ENCODE measurements at regions not wholly inside any gene's neighbourhood (a gene's known extent, or its start where the extent isn't known, plus 50 kb on each side); places are given as distances from the start of the nearest gene placed in this dataset.

- H3K36me3 ChIP-seq (replicated peaks in 1 of 2; ENCODE audit: control insufficient read depth in 1 of 2, insufficient read depth in 2 of 2, low read length in 1 of 2), result no peaks in the 10 kb centered on the region
- CTCF ChIA-PET, result no interaction called here
- WGBS (ENCODE audit: low lambda C conversion rate), result 96% methylated on average over 3 of the region's 3 CpGs
- H3K9ac ChIP-seq, result no peak overlapping the region
- no peaks in the 10 kb centered on the region for H3K27me3 ChIP-seq (ENCODE audit: insufficient read depth)
- H3K4me1 ChIP-seq (ENCODE audit: control insufficient read depth in 1 of 2, insufficient read depth in 2 of 2, low read depth in 1 of 2, low read length in 1 of 2), result peaks cover 13 to 19% of the 10 kb centered on the region in 2 experiments
- no peak overlapping the region for H2AFZ ChIP-seq (ENCODE audit: low read depth)
- no peaks in the 10 kb centered on the region for H3K9me3 ChIP-seq
- peaks cover 84% of the 10 kb centered on the region for H3K79me2 ChIP-seq (ENCODE audit: insufficient read depth)
- DNase-seq, result no peak
- H3K4me3 ChIP-seq (ENCODE audit: low read depth in 2 of 2, low read length in 1 of 2), result no peak overlapping the region
- H3F3A ChIP-seq (replicated peaks; ENCODE audit: insufficient read depth), result peaks cover 9% of the 10 kb centered on the region
- POLR2A ChIA-PET, result no interaction called here
- H3K9me2 ChIP-seq, result no peaks in the 10 kb centered on the region
- no peak for TF ChIP-seq FOXJ3 (CRISPR knock-in tag; IDR thresholded peaks at IDR 0.05)
- TF ChIP-seq PBX3 (IDR thresholded peaks at IDR 0.05), result no peak
- TF ChIP-seq ELF1 (IDR thresholded peaks at IDR 0.05), result no peak
- no peak for TF ChIP-seq CTCF (IDR thresholded peaks at IDR 0.05)
- TF ChIP-seq TCF12 (IDR thresholded peaks at IDR 0.05), result no peak
- TF ChIP-seq SIN3A (IDR thresholded peaks at IDR 0.05; ENCODE audit: borderline replicate concordance, low read depth, low read length), result no peak
- TF ChIP-seq RXRA (IDR thresholded peaks at IDR 0.05; ENCODE audit: borderline replicate concordance, low read depth), result no peak
- no peak for TF ChIP-seq NRF1 (IDR thresholded peaks at IDR 0.05; ENCODE audit: low read depth, low read length)
- H4K20me1 ChIP-seq (ENCODE audit: insufficient read depth), result peaks cover 13% of the 10 kb centered on the region; the same call in 1 of the 2 replicates
- no peak overlapping the region for H3K27ac ChIP-seq (ENCODE audit: low read depth in 2 of 2, low read length in 1 of 2)
- no peak overlapping the region for H3K4me2 ChIP-seq
Measured at GRCh38 chr6:21734204-21734603, 140.7 kb downstream of the SOX4 start.

- WGBS (ENCODE audit: low lambda C conversion rate), result 69% methylated on average over 5 of the region's 5 CpGs
- no peaks in the 10 kb centered on the region for H3K27me3 ChIP-seq (ENCODE audit: insufficient read depth)
- H3K27ac ChIP-seq (ENCODE audit: low read depth in 2 of 2, low read length in 1 of 2), result no peak overlapping the region
- H3K4me2 ChIP-seq, result 0 out of 2 replicates have a peak overlapping the region, but pooled peaks have one; percentile 27
- no peaks in the 10 kb centered on the region for H3K9me3 ChIP-seq
- H3K4me1 ChIP-seq (ENCODE audit: control insufficient read depth in 1 of 2, insufficient read depth in 2 of 2, low read depth in 1 of 2, low read length in 1 of 2), result peaks cover 32 to 38% of the 10 kb centered on the region in 2 experiments
- H2AFZ ChIP-seq (ENCODE audit: low read depth), result no peak overlapping the region
- no peaks in the 10 kb centered on the region for H3K36me3 ChIP-seq (replicated peaks in 1 of 2; ENCODE audit: control insufficient read depth in 1 of 2, insufficient read depth in 2 of 2, low read length in 1 of 2)
- H3F3A ChIP-seq (replicated peaks; ENCODE audit: insufficient read depth), result peaks cover 21% of the 10 kb centered on the region
- H3K4me3 ChIP-seq (ENCODE audit: low read depth in 2 of 2, low read length in 1 of 2), result no peak overlapping the region
- TF ChIP-seq USF1 (IDR thresholded peaks at IDR 0.05; ENCODE audit: borderline replicate concordance, low read depth), result no peak
- peak; percentile 35; the same call in 1 of the 2 replicates for TF ChIP-seq GATA2 (CRISPR knock-in tag; IDR thresholded peaks at IDR 0.05)
- peaks cover 70% of the 10 kb centered on the region for H3K79me2 ChIP-seq (ENCODE audit: insufficient read depth)
- no peak overlapping the region for H3K9ac ChIP-seq
- H3K9me2 ChIP-seq, result no peaks in the 10 kb centered on the region
- peak; percentile 27 for DNase-seq
- CTCF ChIA-PET, result no interaction called here
- POLR2A ChIA-PET, result no interaction called here
- no peaks in the 10 kb centered on the region; the same call in 1 of the 2 replicates for H4K20me1 ChIP-seq (ENCODE audit: insufficient read depth)
Measured at GRCh38 chr6:21738180-21739094, 144.9 kb downstream of the SOX4 start.
